Kasumi-1 (cell line): ENCODE measurements at regions not wholly inside any gene's neighbourhood (a gene's known extent, or its start where the extent isn't known, plus 50 kb on each side); places are given as distances from the start of the nearest gene placed in this dataset.

Experiments used
- DNase-seq, 2 experiments: peaks; one replicate each; lab custom pipeline; 2025; lab: John Stamatoyannopoulos, UW

DNA sequence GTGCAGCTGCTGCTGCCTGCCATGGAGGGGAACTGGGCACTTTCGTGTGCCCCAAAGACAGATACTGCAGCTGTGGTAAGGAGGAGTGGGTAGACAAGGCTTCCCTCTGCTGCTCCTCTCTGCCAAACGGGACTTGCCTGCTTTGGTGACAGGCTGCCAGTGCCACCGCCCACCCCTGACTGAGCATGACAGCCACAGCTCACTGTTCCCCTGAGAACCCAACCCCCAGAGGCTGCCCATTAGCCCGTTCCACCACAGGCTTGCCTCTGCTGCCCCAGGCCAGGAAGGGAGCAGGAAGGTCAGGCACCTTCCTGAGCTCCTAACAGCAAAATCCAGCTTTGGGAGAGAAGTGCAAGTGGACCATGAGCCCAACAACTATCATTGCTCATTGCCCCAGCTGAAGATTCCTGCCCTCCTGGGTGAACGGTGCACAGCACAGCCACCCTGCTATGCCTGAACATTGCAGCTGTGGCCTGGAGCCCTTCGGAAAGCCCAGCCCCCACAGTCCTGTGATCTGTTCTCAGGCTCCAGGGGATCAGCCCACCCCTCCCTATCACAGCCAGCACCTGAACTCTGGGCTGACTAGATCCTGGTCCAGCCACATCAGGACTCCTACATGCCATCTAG, 58.7 kb upstream of the ANTXRL start:
- no peak for DNase-seq

DNA sequence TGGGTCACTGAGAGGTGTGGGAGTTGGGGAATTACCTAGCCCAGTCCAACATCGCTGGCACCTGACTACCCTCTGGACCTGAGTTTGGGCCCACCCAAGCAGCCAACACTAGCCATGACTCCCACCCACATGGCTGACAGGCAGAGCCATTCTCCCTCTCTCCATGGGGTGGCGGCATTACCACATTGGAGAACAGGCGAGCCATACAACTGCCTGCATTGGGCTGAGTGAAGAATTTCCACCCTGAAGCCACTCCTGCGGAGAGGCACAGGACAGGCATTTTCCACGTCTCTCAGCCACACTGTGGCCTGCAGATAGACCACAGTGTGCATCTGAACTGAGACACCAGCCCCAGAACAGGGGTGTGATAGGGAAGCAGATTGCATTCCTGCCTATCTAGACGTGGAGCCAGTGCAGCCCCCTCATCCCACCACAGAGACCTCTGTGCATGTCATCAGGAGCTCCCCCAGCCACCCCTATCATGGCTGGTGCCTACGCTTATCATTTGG, 58.2 kb upstream of the ANTXRL start:
- DNase-seq: peak; percentile 88 to 89

DNA sequence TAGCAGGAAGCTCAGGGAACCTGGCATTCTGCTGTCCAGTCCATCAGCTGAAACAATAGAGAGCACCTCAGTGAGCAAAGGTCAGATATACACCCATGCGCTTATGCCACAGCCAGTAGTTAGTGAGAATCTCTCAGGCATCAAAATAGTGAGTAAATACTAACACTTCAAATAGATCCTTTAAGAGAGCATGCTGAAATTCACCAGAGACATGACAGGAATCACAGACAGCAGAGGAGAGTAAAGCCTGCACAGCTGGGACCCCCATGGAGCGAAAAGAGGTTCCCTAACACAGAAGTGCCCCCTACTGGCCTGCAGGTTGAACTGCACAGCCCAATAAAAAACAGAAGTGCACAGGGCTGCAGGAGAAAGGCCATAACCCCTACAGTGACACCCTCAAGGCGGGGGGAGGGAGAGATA, 57.6 kb upstream of the ANTXRL start:
- DNase-seq: peak; percentile 67 to 72

DNA sequence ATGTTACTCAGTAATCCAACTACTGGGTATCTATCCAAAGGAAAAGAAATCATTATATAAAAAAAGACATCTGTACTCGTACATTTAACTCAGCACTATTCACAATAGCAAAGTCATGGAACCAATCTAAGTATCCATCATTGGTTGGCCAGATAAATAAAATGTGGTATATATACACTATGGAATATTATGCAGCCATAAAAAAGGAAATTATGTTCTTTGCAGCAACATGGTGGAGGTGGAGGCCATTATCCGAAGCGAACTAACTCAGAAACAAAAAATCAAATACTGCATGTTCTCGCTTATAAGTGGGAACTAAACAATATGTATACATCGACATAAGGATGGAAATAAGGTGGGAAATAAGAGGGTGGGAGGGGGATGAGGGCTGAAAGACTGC, 56.2 kb upstream of the ANTXRL start:
- DNase-seq: no peak

DNA sequence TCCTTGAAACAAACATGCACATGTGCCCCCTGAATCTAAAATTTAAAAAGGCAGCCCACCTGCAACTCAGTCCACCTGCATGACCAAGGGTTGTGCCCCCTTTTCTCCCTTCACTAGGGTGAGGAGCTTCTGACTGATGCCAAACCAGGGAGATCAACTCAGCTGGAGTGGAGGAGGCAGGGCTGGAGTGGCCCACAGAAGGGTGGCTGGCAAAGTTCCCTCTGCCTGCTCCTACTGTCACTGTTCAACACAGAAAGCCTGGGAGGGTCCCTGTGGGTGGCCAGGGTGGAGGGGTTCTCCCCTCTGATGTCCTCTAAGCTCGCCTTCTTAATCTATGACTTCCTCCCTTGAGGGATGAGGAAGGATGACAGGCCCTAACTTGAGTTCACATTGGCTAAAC, 55.7 kb upstream of the ANTXRL start:
- no peak for DNase-seq

DNA sequence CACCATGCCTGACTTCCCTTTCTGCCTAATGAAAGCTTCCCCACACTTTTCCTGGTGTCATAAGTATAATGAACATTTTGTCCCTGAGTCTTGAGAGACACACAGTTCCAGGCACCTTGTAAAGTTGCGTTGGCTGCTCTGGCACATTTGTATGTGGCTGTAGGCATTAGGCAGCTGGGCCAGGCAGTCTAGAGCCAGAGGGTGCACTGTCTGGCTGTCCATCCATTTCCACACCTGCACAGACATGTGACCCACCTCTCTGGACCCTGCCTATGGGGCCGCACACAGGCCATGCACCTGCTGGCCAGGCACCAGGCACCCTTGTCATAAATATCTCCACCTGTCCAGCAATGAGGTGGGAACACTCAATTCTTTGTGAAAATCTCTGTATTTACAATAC, 54.7 kb upstream of the ANTXRL start:
- no peak for DNase-seq

DNA sequence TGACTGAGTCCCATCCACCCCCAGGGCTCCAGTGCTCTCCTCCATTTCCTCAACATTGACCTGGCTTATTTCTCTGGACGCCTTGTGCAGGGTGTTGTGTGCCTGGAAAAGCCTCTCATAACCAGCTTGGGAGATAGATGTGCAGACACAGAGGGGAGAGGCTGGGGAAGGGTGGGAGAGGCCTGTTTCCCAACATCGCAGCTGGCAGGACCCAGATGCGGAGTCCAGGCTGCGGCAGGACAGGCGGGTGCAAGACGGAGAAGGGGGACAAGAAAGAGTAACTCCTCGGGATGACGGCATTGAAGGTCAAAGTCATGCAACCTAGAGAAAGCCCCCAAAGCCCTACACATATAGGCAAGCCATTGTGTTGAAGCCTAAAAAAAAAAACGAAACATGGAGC, 54.1 kb upstream of the ANTXRL start:
- no peak for DNase-seq

DNA sequence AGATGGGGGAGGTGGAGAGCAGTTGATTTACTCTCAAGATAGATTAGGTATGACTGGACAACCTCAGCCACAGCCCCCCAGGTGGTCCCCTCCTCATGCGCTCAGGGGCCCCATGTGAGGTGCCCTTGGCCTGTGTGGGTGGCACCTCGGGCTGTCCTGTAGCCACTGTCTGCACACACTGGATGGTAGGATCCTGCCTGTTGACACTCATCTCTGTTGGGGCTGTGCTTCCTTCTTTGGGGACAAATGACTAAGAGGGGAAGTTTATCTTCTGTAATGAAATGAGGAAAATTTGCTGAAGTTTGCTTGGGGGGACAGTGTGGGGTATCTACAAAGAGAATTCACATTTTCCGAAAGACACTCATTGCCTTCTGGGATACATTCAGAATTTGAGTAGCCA, 53.6 kb upstream of the ANTXRL start:
- no peak for DNase-seq

DNA sequence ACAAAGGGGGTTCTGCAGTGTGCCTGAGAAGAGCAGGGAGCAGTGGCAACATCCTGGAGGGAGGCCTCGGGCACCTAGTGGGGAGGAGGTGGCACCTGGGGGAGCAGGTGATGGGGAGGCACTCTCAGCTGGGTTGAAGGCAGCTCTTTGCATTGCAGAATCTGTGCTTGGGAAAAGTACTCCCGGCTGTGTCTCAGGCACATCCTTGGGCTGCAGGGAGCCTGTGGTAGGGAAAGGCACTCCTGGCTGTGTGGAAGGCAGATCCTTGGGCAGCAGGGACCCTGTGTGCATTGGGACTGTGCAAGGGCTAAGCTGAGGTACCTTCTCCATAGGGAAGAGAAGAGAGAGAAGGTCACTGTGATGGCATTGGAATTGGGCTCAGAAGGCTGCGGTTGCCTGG, 52.8 kb upstream of the ANTXRL start:
- no peak for DNase-seq

DNA sequence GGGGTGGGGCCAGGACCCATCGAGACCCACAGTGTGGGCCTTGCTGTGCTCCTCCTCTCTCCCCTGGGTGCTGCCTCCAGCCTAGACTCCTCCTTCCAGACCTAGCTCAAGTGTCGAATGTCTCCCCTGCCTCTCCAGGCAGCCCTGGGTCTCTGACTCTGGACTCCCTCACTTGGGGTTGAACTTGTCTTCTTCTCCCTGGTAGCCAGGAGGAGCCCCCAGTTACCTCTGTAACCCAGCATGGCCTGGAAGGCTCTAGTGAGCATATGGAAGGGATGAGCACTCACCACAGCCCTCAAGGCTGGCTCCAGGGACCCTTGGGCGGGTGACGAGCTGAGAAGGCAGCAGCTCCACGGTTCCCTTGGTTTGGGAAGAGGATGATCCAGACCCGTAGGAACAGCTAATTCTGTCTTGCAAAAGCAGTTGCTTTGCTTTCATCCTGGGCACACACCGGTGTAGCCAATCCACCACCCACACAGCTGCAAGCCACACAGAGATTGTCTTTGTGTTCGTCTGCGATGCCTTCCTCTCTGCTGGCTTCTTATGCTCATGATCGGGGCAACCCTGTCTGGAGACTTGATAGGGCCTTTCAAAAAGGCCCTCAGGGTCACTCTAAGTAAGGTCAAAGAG, 52.3 kb upstream of the ANTXRL start:
- no peak for DNase-seq

DNA sequence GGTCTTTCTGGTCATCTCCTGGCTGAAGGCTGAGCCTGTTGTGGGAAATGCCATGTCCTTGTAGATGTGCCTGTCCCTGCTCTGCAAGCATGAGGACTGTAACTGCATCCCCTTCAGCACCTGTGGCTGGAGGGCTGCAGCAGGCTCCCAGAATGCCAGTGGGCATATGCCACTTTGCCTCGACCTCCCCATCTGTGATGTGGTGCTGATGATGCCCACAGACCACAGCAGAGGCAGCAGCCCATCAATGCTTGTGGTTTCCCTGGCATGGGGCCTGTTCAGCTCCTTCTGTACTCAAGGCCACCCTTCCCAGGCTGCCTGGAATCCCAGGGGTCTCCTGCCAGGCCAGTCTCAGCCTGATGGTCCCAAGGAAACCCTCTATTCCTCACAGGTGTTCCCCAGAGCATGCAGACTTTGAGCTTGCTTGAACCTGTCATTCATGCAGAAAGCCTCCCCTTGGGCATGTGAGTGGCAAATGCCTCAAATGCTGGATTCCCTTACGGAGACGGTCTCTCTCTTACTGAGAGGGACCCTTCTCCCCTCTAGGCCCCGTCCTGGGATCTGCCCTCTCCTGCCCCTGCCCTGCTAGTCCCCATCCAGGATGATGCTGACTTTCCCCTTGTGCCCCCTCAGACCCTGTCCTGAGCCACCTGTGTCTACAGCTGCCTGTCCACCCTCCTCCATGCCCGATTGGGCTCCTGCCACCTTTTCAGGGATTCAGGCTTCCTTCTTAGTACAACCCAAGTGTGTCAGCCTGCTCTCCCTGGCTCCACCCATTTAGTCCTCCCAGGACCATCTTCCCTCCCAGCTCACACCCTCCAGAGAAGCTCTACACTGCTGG, 50.9 kb upstream of the ANTXRL start:
- DNase-seq: no peak

DNA sequence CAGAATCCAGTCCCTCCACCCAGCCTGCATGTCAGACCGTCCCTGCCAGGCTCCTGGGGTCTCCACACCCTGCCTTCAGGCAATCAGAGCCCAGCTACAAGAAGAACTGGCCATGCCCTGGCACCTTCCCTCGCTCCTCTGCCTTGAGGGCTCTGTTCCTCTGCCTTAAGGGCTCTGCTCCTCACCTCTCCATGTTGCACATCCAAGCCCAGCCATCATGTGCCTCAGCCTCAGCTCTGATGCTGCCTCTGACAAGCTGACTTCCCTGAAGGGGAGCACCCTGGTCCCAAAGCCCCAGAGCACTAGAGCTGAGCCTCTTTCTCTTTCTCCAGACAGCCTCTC, 50.3 kb upstream of the ANTXRL start:
- DNase-seq: no peak

DNA sequence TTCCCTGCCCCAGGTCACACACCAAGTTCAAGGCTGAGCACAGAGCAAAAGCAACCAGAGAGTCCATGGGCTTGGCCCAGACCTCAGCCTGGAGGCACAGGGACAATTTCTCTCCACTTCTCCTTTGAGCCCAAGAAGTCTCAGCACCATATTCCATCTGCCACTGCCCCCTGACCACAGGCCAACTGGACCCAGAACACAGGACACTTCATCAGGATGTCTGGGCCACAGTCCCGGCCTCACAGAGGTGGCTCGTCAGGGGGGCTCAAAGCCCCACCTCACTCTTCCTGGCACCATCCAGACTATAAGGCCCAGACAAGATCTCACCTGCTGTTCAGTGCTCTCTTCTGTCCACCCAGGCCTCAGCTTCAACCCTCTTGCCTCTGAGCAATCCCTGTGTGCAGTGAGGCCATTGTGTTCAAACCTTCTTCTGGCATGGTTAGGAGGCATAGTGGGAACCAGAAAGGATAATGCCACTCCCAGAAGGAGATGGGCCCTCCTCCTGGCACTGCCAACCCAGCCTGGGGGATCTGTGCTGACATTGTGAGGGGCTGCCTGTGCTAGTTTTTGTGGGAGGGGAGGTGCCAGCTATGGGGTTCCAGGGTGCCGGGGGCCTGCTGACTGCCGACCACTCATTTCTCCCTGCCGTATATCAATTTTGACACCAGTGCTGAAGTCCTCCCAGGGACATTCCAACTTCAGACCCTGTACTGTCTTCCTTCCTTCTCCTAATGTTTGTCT, 49.7 kb upstream of the ANTXRL start:
- no peak for DNase-seq
